ENCODE measurements at regions not wholly inside any gene's neighbourhood (a gene's known extent, or its start where the extent isn't known, plus 50 kb on each side); places are given as distances from the start of the nearest gene placed in this dataset.

GRCh38 chr13:40338217-40338616 is 328.2 kb downstream of the FOXO1 start:
- DNase-seq (ENCODE audit: low read depth, low spot score), result no peak
- H3K27ac ChIP-seq, result no peak overlapping the region

GRCh38 chr13:40340368-40341095 is 325.9 kb downstream of the FOXO1 start:
- DNase-seq (ENCODE audit: low read depth, low spot score), result no peak
- no peak overlapping the region for H3K27ac ChIP-seq

- H3K27ac ChIP-seq, result no peak overlapping the region
- no peak for DNase-seq (ENCODE audit: low read depth, low spot score)
Measured at GRCh38 chr13:40341096-40341471, 325.4 kb downstream of the FOXO1 start.

- no peak overlapping the region for H3K27ac ChIP-seq
- no peak for DNase-seq (ENCODE audit: low read depth, low spot score)
Measured at GRCh38 chr13:40341501-40341900, 324.9 kb downstream of the FOXO1 start.

GRCh38 chr13:40342461-40342860 is 324.0 kb downstream of the FOXO1 start:
- no peak for DNase-seq (ENCODE audit: low read depth, low spot score)
- H3K27ac ChIP-seq, result no peak overlapping the region

GRCh38 chr13:40342901-40343300 is 323.5 kb downstream of the FOXO1 start:
- DNase-seq (ENCODE audit: low read depth, low spot score), result no peak
- no peak overlapping the region for H3K27ac ChIP-seq

GRCh38 chr13:40343550-40344269 is 322.7 kb downstream of the FOXO1 start:
- DNase-seq (ENCODE audit: low read depth, low spot score), result no peak
- no peak overlapping the region for H3K27ac ChIP-seq

GRCh38 chr13:40344270-40345148 is 321.9 kb downstream of the FOXO1 start:
- no peak for DNase-seq (ENCODE audit: low read depth, low spot score)
- no peak overlapping the region for H3K27ac ChIP-seq

GRCh38 chr13:40345149-40345514 is 321.3 kb downstream of the FOXO1 start:
- H3K27ac ChIP-seq, result no peak overlapping the region
- no peak for DNase-seq (ENCODE audit: low read depth, low spot score)

- no peak for DNase-seq (ENCODE audit: low read depth, low spot score)
- H3K27ac ChIP-seq, result no peak overlapping the region
Measured at GRCh38 chr13:40345654-40346372, 320.6 kb downstream of the FOXO1 start.

GRCh38 chr13:40346592-40346991 is 319.8 kb downstream of the FOXO1 start:
- H3K27ac ChIP-seq, result no peak overlapping the region
- DNase-seq (ENCODE audit: low read depth, low spot score), result no peak

GRCh38 chr13:40348096-40348679 is 318.3 kb downstream of the FOXO1 start:
- no peak overlapping the region for H3K27ac ChIP-seq
- DNase-seq (ENCODE audit: low read depth, low spot score), result no peak

GRCh38 chr13:40350283-40350992 is 316.0 kb downstream of the FOXO1 start:
- H3K27ac ChIP-seq, result no peak overlapping the region
- DNase-seq (ENCODE audit: low read depth, low spot score), result no peak

- DNase-seq (ENCODE audit: low read depth, low spot score), result no peak
- H3K27ac ChIP-seq, result no peak overlapping the region
Measured at GRCh38 chr13:40351537-40352379, 314.7 kb downstream of the FOXO1 start.

GRCh38 chr13:40352380-40352778 is 314.1 kb downstream of the FOXO1 start:
- H3K27ac ChIP-seq, result no peak overlapping the region

GRCh38 chr13:40352802-40353562 is 313.5 kb downstream of the FOXO1 start:
- DNase-seq (ENCODE audit: low read depth, low spot score), result no peak
- H3K27ac ChIP-seq, result no peak overlapping the region

More at GRCh38 chr13:40352380-40352778, 314.1 kb downstream of the FOXO1 start:
- DNase-seq (ENCODE audit: low read depth, low spot score), result no peak

- no peak for DNase-seq (ENCODE audit: low read depth, low spot score)
- H3K27ac ChIP-seq, result no peak overlapping the region
Measured at GRCh38 chr13:40355126-40355724, 311.2 kb downstream of the FOXO1 start.
